NCI-H2029 treated with DMSO at 0.1 percent for 48 hours (cell line): ENCODE measurements at regions not wholly inside any gene's neighbourhood (a gene's known extent, or its start where the extent isn't known, plus 50 kb on each side); places are given as distances from the start of the nearest gene placed in this dataset.
"Not testable (repeated sequence)": the region's sequence is repeated elsewhere in the genome, so short reads cannot be mapped to it uniquely, and the experiment has no call there.

ENCODE experiments used
- DNase-seq: peaks from one replicate; lab custom pipeline; 2025; lab: John Stamatoyannopoulos, UW

GRCh38 chr1:148357037-148357436 is 126.1 kb downstream of the PPIAL4G start:
- no peak for DNase-seq

GRCh38 chr1:148355976-148356375 is 127.1 kb downstream of the PPIAL4G start:
- DNase-seq = no peak

GRCh38 chr1:148354913-148355308 is 128.2 kb downstream of the PPIAL4G start:
- no peak for DNase-seq

GRCh38 chr1:148354284-148354912 is 128.7 kb downstream of the PPIAL4G start:
- DNase-seq = no peak

GRCh38 chr1:148353461-148354283 is 129.4 kb downstream of the PPIAL4G start:
- DNase-seq = no peak

GRCh38 chr1:148352470-148353053 is 130.5 kb downstream of the PPIAL4G start:
- no peak for DNase-seq

- DNase-seq = no peak
These were observed 135.3 kb downstream of the PPIAL4G start for GRCh38 chr1:148347781-148348180.

- not testable (repeated sequence) for DNase-seq
These were observed 137.4 kb downstream of the PPIAL4G start for GRCh38 chr1:148345659-148346151.

- not testable (repeated sequence) for DNase-seq
These were observed 138.5 kb downstream of the PPIAL4G start for GRCh38 chr1:148344651-148345050.

GRCh38 chr1:148341729-148342128 is 141.4 kb downstream of the PPIAL4G start:
- DNase-seq = not testable (repeated sequence)

- not testable (repeated sequence) for DNase-seq
These were observed 146.8 kb downstream of the PPIAL4G start for GRCh38 chr1:148336121-148336918.

GRCh38 chr1:148334339-148335130 is 148.6 kb downstream of the PPIAL4G start:
- DNase-seq = peak; percentile 87

- DNase-seq = peak; percentile 14
These were observed 149.2 kb downstream of the PPIAL4G start for GRCh38 chr1:148333875-148334338.

GRCh38 chr1:148328884-148329283 is 154.2 kb downstream of the PPIAL4G start:
- DNase-seq = no peak

- not testable (repeated sequence) for DNase-seq
These were observed 158.1 kb downstream of the PPIAL4G start for GRCh38 chr1:148325031-148325430.

GRCh38 chr1:148324465-148324864 is 158.6 kb downstream of the PPIAL4G start:
- not testable (repeated sequence) for DNase-seq

GRCh38 chr1:148320079-148320478 is 163.0 kb downstream of the PPIAL4G start:
- DNase-seq = not testable (repeated sequence)

GRCh38 chr1:148318904-148319242 is 164.2 kb downstream of the PPIAL4G start:
- DNase-seq = no peak

- no peak for DNase-seq
These were observed 164.8 kb downstream of the PPIAL4G start for GRCh38 chr1:148318123-148318903.

- DNase-seq = no peak
These were observed 165.4 kb upstream of the NBPF11 start for GRCh38 chr1:148317288-148317985.
